ENCODE measurements at regions not wholly inside any gene's neighbourhood (a gene's known extent, or its start where the extent isn't known, plus 50 kb on each side); places are given as distances from the start of the nearest gene placed in this dataset.

- TF ChIP-seq CTCF (IDR thresholded peaks at IDR 0.05) = no peak
- no peak for TF ChIP-seq ZFX (IDR thresholded peaks at IDR 0.05; ENCODE audit: borderline replicate concordance)
These were observed 189.9 kb upstream of the THRB start for GRCh38 chr3:24684506-24685023.
